ENCODE measurements at regions not wholly inside any gene's neighbourhood (a gene's known extent, or its start where the extent isn't known, plus 50 kb on each side); places are given as distances from the start of the nearest gene placed in this dataset.
"Not testable (repeated sequence)": the region's sequence is repeated elsewhere in the genome, so short reads cannot be mapped to it uniquely, and the experiment has no call there.

DNA sequence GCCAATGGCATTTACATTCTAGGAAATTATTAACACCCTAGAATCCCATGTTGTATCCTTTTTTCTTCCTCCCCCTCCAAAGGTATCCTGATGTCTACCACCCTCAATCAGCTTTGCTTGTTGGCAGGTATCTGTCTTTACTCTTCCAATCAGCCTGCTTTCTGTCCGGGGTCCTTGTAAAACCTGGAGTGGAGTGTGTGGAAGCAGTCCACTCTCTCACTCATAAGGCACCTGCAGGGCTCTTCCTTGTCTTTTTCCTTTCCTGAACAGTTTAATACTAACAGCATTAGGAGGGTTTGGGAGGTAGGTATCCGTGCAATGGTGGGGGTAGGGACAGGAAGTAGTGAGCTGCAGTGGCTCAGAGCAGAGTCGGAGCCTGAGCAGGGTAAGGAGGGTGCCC, 193.4 kb downstream of the BARX2 start:
- WGBS, 2 experiments (ENCODE audit: insufficient coverage in 1 of 2, insufficient read length in 1 of 2), result 81 to 100% methylated on average over 1 to 3 of the region's 3 CpGs
- no peak overlapping the region for H3K27ac Mint-ChIP-seq
- Histone ChIP-seq H3K27ac (ENCODE audit: low read depth, low read length) (no peak overlapping the region), H3K36me3 (ENCODE audit: control insufficient read depth, insufficient read depth, low read length) (no peaks in the 10 kb centered on the region), H3K4me1 (ENCODE audit: control insufficient read depth, insufficient read depth, low read length) (no peaks in the 10 kb centered on the region), H3K4me3 (ENCODE audit: low read length) (no peak overlapping the region), H3K9me3 (ENCODE audit: control insufficient read depth, low read length) (peaks cover 9% of the 10 kb centered on the region), H3K27me3 (ENCODE audit: control insufficient read depth, insufficient read depth, low read length, poor library complexity, severe bottlenecking) (no peaks in the 10 kb centered on the region), H3K9ac (ENCODE audit: extremely low read depth, low read length, poor library complexity, severe bottlenecking) (no peak overlapping the region)
- no peaks in the 10 kb centered on the region for H3K36me3 Mint-ChIP-seq (ENCODE audit: low read depth)
- no peaks in the 10 kb centered on the region for H3K4me1 Mint-ChIP-seq
- H3K4me3 Mint-ChIP-seq, result no peak overlapping the region
- peaks cover 16% of the 10 kb centered on the region for H3K9me3 Mint-ChIP-seq
- TF ChIP-seq, protein P1, sequence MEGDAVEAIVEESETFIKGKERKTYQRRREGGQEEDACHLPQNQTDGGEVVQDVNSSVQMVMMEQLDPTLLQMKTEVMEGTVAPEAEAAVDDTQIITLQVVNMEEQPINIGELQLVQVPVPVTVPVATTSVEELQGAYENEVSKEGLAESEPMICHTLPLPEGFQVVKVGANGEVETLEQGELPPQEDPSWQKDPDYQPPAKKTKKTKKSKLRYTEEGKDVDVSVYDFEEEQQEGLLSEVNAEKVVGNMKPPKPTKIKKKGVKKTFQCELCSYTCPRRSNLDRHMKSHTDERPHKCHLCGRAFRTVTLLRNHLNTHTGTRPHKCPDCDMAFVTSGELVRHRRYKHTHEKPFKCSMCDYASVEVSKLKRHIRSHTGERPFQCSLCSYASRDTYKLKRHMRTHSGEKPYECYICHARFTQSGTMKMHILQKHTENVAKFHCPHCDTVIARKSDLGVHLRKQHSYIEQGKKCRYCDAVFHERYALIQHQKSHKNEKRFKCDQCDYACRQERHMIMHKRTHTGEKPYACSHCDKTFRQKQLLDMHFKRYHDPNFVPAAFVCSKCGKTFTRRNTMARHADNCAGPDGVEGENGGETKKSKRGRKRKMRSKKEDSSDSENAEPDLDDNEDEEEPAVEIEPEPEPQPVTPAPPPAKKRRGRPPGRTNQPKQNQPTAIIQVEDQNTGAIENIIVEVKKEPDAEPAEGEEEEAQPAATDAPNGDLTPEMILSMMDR (conservative IDR thresholded peaks at IDR 0.05), result no peak
- H3K27me3 Mint-ChIP-seq (ENCODE audit: insufficient read depth), result no peaks in the 10 kb centered on the region
- no peak for DNase-seq

DNA sequence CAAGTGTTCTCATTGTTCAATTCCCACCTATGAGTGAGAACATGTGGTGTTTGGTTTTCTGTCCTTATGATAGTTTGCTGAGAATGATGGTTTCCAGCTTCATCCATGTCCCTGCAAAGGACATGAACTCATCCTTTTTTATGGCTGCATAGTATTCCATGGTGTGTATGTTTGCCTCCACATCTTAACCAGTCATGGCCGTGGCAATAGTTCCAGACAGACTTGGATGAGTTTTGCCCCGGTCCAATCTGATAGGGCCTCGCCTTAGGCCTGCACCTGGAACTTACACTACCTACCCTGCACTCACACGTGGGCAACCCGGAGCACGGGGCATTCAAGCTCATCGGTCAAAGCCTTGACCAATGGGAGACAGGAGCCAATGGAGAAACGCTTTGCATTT, 197.0 kb downstream of the BARX2 start:
- H3K27ac Mint-ChIP-seq; H3K27ac ChIP-seq (ENCODE audit: low read depth, low read length); H3K4me3 ChIP-seq (ENCODE audit: low read length); H3K9ac ChIP-seq (ENCODE audit: extremely low read depth, low read length, poor library complexity, severe bottlenecking); H3K36me3 ChIP-seq (ENCODE audit: control insufficient read depth, insufficient read depth, low read length); H3K27me3 ChIP-seq (ENCODE audit: control insufficient read depth, insufficient read depth, low read length, poor library complexity, severe bottlenecking); H3K4me1 ChIP-seq (ENCODE audit: control insufficient read depth, insufficient read depth, low read length); H3K36me3 Mint-ChIP-seq (ENCODE audit: low read depth); H3K4me1 Mint-ChIP-seq; H3K27me3 Mint-ChIP-seq (ENCODE audit: insufficient read depth); H3K4me3 Mint-ChIP-seq; H3K9me3 ChIP-seq (ENCODE audit: control insufficient read depth, low read length); DNase-seq: not testable (repeated sequence)
- H3K9me3 Mint-ChIP-seq, result peaks cover 16% of the 10 kb centered on the region
- WGBS, 2 experiments (ENCODE audit: insufficient coverage in 1 of 2, insufficient read length in 1 of 2), result 92 to 94% methylated on average over 8 of the region's 8 CpGs

DNA sequence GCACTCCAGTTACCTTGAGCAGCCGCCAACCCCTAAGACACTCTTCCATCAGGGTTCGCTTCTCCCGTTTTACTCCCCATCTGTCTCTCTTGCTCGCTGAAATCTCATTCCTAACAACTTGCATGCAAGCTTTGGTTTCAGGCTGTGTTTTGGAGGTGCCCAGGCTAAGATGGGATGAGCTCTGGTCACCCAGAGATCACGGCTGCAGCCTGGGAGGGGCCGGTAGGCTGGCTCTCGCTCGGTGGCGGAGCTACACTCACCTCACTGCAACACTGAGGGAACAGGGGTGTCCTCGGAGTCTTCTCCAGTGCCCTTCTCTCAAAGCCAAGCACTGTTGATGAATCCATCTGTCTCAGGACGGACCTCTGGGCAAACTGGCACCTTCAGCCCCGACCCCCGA, 197.5 kb downstream of the BARX2 start:
- DNase-seq, result no peak
- Histone ChIP-seq H3K36me3 (ENCODE audit: control insufficient read depth, insufficient read depth, low read length) (no peaks in the 10 kb centered on the region), H3K4me1 (ENCODE audit: control insufficient read depth, insufficient read depth, low read length) (no peaks in the 10 kb centered on the region), H3K9ac (ENCODE audit: extremely low read depth, low read length, poor library complexity, severe bottlenecking) (no peak overlapping the region), H3K27me3 (ENCODE audit: control insufficient read depth, insufficient read depth, low read length, poor library complexity, severe bottlenecking) (no peaks in the 10 kb centered on the region), H3K9me3 (ENCODE audit: control insufficient read depth, low read length) (peaks cover 9% of the 10 kb centered on the region), H3K27ac (ENCODE audit: low read depth, low read length) (no peak overlapping the region), H3K4me3 (ENCODE audit: low read length) (no peak overlapping the region)
- peaks cover 16% of the 10 kb centered on the region for H3K9me3 Mint-ChIP-seq
- 95% methylated on average over 8 to 13 of the region's 13 CpGs for WGBS, 2 experiments (ENCODE audit: insufficient coverage in 1 of 2, insufficient read length in 1 of 2)
- H3K4me1 Mint-ChIP-seq, result no peaks in the 10 kb centered on the region
- peaks cover 2% of the 10 kb centered on the region for H3K27me3 Mint-ChIP-seq (ENCODE audit: insufficient read depth)
- no peak overlapping the region for H3K4me3 Mint-ChIP-seq
- TF ChIP-seq, protein P1 (conservative IDR thresholded peaks at IDR 0.05), result no peak
- H3K36me3 Mint-ChIP-seq (ENCODE audit: low read depth), result no peaks in the 10 kb centered on the region
- H3K27ac Mint-ChIP-seq, result no peak overlapping the region

DNA sequence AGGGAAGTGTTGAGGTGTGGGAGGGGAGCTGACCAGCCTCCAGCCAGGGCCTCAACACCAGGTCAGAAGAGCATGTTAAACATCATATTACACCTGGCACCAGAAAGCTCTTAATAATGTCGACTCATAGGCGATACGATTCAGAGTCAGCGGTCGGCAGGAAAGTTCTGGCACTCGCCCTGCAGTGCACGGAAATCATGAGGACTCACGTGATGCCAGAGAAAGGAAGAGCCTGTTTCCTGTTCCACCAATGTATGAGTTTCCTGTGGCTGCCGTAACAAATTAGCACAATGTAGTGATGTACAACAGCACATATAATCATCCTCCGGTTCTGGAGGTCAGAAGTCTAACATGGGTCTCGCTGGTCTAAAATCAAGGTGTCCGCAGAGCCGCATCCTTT, 198.8 kb downstream of the BARX2 start:
- Histone ChIP-seq H3K4me3 (ENCODE audit: low read length) (no peak overlapping the region), H3K9me3 (ENCODE audit: control insufficient read depth, low read length) (peaks cover 2% of the 10 kb centered on the region), H3K27me3 (ENCODE audit: control insufficient read depth, insufficient read depth, low read length, poor library complexity, severe bottlenecking) (no peaks in the 10 kb centered on the region), H3K4me1 (ENCODE audit: control insufficient read depth, insufficient read depth, low read length) (no peaks in the 10 kb centered on the region), H3K27ac (ENCODE audit: low read depth, low read length) (no peak overlapping the region), H3K9ac (ENCODE audit: extremely low read depth, low read length, poor library complexity, severe bottlenecking) (no peak overlapping the region), H3K36me3 (ENCODE audit: control insufficient read depth, insufficient read depth, low read length) (no peaks in the 10 kb centered on the region)
- H3K9me3 Mint-ChIP-seq, result peaks cover 10% of the 10 kb centered on the region
- WGBS, 2 experiments (ENCODE audit: insufficient coverage in 1 of 2, insufficient read length in 1 of 2), result 94 to 98% methylated on average over 13 of the region's 13 CpGs
- TF ChIP-seq, protein P1 (conservative IDR thresholded peaks at IDR 0.05), result no peak
- no peak for DNase-seq
- H3K4me3 Mint-ChIP-seq, result no peak overlapping the region
- H3K4me1 Mint-ChIP-seq, result no peaks in the 10 kb centered on the region
- H3K36me3 Mint-ChIP-seq (ENCODE audit: low read depth), result no peaks in the 10 kb centered on the region
- H3K27ac Mint-ChIP-seq, result no peak overlapping the region
- peaks cover 2% of the 10 kb centered on the region for H3K27me3 Mint-ChIP-seq (ENCODE audit: insufficient read depth)

Measured in endodermal cell (in vitro differentiated cells).